Mesothelial cell of epicardium (in vitro differentiated cells): ENCODE measurements at regions not wholly inside any gene's neighbourhood (a gene's known extent, or its start where the extent isn't known, plus 50 kb on each side); places are given as distances from the start of the nearest gene placed in this dataset.

Source experiments
- DNase-seq, 2 experiments: peaks; one replicate each; pipeline ENCODE4 v3.0.0; 2021; ENCODE audit warnings: low spot score in 2 of 2; ENCODE audit not compliant: unreplicated experiment in 2 of 2
- H3K27ac Mint-ChIP-seq: 2 replicates; pipeline ENCODE4 v1.8.0; 2021; ENCODE audit warnings: mixed read lengths
- H3K27me3 Mint-ChIP-seq: 2 replicates; pipeline ENCODE4 v1.8.0; 2021; ENCODE audit warnings: low read depth, mixed read lengths
- H3K36me3 Mint-ChIP-seq: 2 replicates; pipeline ENCODE4 v1.8.0; 2021; ENCODE audit warnings: mixed read lengths
- H3K4me1 Mint-ChIP-seq: 2 replicates; pipeline ENCODE4 v1.8.0; 2021; ENCODE audit warnings: mixed read lengths
- H3K4me3 Mint-ChIP-seq: 2 replicates; pipeline ENCODE4 v1.8.0; 2021; ENCODE audit warnings: mild to moderate bottlenecking, moderate library complexity, mixed read lengths
- H3K9me3 Mint-ChIP-seq: 2 replicates; pipeline ENCODE4 v1.8.0; 2021; ENCODE audit warnings: mixed read lengths
- CTCF ChIP-seq: fragments of 200-600 bp; sonication (generic); IDR thresholded peaks from one replicate; pipeline ENCODE4 v1.5.0; 2021; ENCODE audit warnings: antibody characterized with exemption; ENCODE audit not compliant: unreplicated experiment

- Mint-ChIP-seq H3K4me1 (peaks cover 19% of the 10 kb centered on the region), H3K27me3 (peaks cover 10% of the 10 kb centered on the region), H3K4me3 (no peak overlapping the region), H3K9me3 (no peaks in the 10 kb centered on the region), H3K27ac (no peak overlapping the region), H3K36me3 (no peaks in the 10 kb centered on the region)
- no peak for DNase-seq
- TF ChIP-seq CTCF, result no peak
These were observed 808.8 kb downstream of the TUSC7 start for GRCh38 chr3:117518364-117518763.

- DNase-seq, result no peak
- Mint-ChIP-seq H3K9me3 (no peaks in the 10 kb centered on the region), H3K27me3 (peaks cover 10% of the 10 kb centered on the region), H3K27ac (no peak overlapping the region), H3K36me3 (no peaks in the 10 kb centered on the region), H3K4me3 (no peak overlapping the region), H3K4me1 (peaks cover 23% of the 10 kb centered on the region)
- TF ChIP-seq CTCF, result no peak
These were observed 810.2 kb downstream of the TUSC7 start for GRCh38 chr3:117519776-117520175.

GRCh38 chr3:117520582-117520981, 811.0 kb downstream of the TUSC7 start:
- Mint-ChIP-seq H3K4me3 (no peak overlapping the region), H3K9me3 (no peaks in the 10 kb centered on the region), H3K27me3 (peaks cover 10% of the 10 kb centered on the region), H3K36me3 (no peaks in the 10 kb centered on the region), H3K27ac (no peak overlapping the region), H3K4me1 (peaks cover 26% of the 10 kb centered on the region)
- DNase-seq, result no peak
- no peak for TF ChIP-seq CTCF

GRCh38 chr3:117523418-117523817, 813.8 kb downstream of the TUSC7 start:
- Mint-ChIP-seq H3K27me3 (peaks cover 6% of the 10 kb centered on the region), H3K27ac (peak overlapping the region; percentile 64), H3K36me3 (no peaks in the 10 kb centered on the region), H3K9me3 (peaks cover 4% of the 10 kb centered on the region), H3K4me3 (no peak overlapping the region), H3K4me1 (peaks cover 30% of the 10 kb centered on the region)
- TF ChIP-seq CTCF, result no peak
- no peak for DNase-seq

GRCh38 chr3:117524890-117525289, 815.3 kb downstream of the TUSC7 start:
- no peak overlapping the region for H3K27ac Mint-ChIP-seq
- peaks cover 10% of the 10 kb centered on the region for H3K9me3 Mint-ChIP-seq
- H3K27me3 Mint-ChIP-seq, result no peaks in the 10 kb centered on the region
- H3K36me3 Mint-ChIP-seq, result no peaks in the 10 kb centered on the region
- H3K4me3 Mint-ChIP-seq, result no peak overlapping the region
- H3K4me1 Mint-ChIP-seq, result peaks cover 32% of the 10 kb centered on the region
- no peak for TF ChIP-seq CTCF
- no peak for DNase-seq

- Mint-ChIP-seq H3K4me1 (peaks cover 46% of the 10 kb centered on the region), H3K4me3 (no peak overlapping the region), H3K27ac (no peak overlapping the region), H3K36me3 (no peaks in the 10 kb centered on the region), H3K9me3 (peaks cover 10% of the 10 kb centered on the region), H3K27me3 (no peaks in the 10 kb centered on the region)
- peak; percentile 79 for TF ChIP-seq CTCF
- DNase-seq, result peak in 1 of 2 experiments; percentile 40
These were observed 817.0 kb downstream of the TUSC7 start for GRCh38 chr3:117526470-117527079.
